Hepatic stellate cell (primary cell): ENCODE measurements at regions not wholly inside any gene's neighbourhood (a gene's known extent, or its start where the extent isn't known, plus 50 kb on each side); places are given as distances from the start of the nearest gene placed in this dataset.

Experiments
- DNase-seq: peaks from one replicate; pipeline ENCODE4 v3.0.0; 2011; ENCODE audit warnings: low spot score

GRCh38 chr10:70939441-70940003 is 51.2 kb upstream of the PCBD1 start:
- DNase-seq: no peak

DNA sequence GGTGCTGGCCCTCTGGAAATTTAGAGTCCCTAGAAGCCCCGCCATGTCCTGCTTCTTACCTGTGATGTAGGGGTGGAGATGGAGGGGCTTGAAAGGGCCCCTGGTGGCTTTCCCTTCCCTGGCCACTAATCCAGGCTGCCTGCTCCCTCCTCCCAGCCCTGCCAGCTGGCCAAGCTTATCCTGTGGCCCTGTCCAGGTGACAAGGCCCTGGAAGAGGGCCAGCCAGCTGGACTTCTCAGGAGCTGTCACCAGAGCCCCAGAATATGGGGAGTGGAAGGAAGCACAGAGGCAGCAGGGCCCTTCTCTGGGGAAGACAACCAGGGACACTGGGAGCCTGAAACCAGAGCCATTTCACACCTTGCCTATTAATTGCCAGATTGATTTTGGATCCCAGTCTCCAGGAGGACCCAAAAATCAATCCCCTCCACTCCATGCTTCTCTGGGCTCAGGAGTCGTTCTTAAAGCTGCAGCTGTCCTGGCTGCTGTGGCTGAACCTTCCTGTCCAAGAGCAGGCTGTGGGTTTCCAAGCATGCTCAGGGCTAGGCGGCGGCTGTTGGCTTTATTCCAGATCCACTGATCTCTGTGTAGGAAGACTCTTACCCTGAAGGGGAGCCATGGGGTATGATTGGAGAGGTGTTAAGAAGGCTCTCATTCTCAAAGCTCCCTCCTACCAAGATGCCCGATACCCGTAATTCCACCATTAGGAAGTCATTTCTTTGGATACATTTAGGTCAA is 52.6 kb upstream of the PCBD1 start:
- no peak for DNase-seq

- DNase-seq: no peak
These were observed 53.8 kb upstream of the PCBD1 start for GRCh38 chr10:70942125-70942524.

- no peak for DNase-seq
These were observed 54.4 kb upstream of the PCBD1 start for GRCh38 chr10:70942725-70943124.

GRCh38 chr10:70943249-70943648 is 54.9 kb upstream of the PCBD1 start:
- no peak for DNase-seq

GRCh38 chr10:70943841-70944466 is 55.6 kb upstream of the PCBD1 start:
- no peak for DNase-seq

DNA sequence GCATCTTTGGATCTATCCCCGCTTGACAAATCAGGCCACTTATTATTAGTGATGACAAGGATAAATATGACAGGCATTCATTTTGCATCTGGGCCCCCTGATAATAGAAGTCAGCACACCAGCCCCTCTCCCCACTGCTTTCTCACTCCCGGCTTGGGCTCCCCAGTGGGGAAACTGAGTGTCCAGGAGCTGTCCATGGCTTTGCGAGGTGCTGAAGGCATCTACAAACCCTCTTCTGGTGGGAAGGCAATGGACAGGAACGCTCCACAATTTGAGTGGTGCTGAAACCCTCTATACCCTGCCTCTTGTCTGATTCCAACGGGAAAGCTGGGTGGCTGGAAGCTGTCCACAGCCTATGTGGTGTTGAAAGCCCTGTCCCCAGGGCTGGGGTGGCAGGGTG is 61.7 kb upstream of the PCBD1 start:
- DNase-seq: no peak

- DNase-seq: no peak
These were observed 62.4 kb upstream of the PCBD1 start for GRCh38 chr10:70950801-70951200.

DNA sequence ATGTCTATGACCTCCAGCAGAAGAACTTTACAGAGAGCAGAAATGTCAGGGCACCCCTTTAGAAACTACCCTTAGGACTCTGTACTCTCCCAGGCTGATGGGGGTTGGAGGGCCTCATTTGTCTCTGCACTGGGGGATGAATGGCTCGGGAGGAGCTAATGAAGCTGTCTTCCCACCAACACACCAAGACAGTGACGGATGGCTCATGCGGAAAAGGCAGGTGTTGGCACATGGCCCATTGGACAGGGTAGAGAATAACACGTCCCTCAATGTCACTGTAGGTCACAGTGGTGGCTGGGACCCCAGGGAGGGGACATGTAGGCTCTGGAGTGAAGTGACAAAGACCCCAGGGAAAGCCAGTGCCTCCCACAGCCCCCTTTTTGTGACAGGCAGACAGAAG is 64.0 kb upstream of the PCBD1 start:
- DNase-seq: no peak

DNA sequence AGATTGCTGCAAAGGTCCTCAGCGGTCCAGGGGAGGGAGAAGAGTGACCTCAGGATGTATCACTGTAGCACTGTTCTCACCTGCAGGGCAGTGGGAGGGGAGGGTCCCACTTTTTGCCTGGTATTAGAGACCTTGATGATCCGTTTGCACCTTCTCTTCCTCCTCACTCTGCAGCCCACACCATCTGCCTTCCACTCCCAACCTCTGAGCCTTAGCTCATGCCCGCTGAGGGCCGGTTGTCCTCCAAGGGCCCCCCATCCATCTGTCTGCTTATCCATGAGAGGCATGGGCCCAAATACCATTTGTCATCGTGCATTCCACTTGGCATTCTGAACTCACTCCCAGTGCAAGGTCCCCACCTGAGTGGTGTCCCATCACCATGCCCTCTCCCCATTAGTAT is 64.6 kb upstream of the PCBD1 start:
- no peak for DNase-seq

- no peak for DNase-seq
These were observed 66.2 kb upstream of the PCBD1 start for GRCh38 chr10:70954381-70955176.

GRCh38 chr10:70956029-70956759 is 67.8 kb upstream of the PCBD1 start:
- DNase-seq: no peak

- DNase-seq: no peak
These were observed 70.0 kb upstream of the PCBD1 start for GRCh38 chr10:70958396-70958795.

- no peak for DNase-seq
These were observed 72.0 kb upstream of the PCBD1 start for GRCh38 chr10:70960316-70960715.

- DNase-seq: no peak
These were observed 72.6 kb upstream of the PCBD1 start for GRCh38 chr10:70960783-70961570.

- DNase-seq: no peak
These were observed 74.3 kb upstream of the PCBD1 start for GRCh38 chr10:70962686-70963085.

- DNase-seq: no peak
These were observed 74.9 kb upstream of the PCBD1 start for GRCh38 chr10:70963271-70963670.

- DNase-seq: no peak
These were observed 75.9 kb upstream of the PCBD1 start for GRCh38 chr10:70964245-70964644.

DNA sequence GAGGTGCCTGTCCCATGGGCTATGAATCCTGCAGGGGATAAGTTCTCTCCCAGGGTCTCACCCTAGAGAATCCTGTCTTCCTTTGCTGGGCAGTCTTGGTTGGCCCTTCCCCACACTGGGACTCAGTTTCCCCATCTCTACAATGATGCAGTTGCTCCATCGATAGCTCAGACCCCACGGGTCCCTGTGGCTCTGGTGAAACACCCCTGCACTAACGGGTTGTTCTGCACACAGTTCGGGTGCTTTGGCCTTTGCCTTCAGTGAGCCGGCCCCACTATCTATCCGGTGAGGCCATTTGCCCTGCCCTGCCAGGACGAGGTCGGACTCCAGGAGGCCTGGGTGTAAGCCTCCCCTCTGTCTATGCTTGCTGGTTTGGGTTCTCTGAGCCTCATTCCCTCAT is 76.5 kb upstream of the PCBD1 start:
- DNase-seq: no peak

DNA sequence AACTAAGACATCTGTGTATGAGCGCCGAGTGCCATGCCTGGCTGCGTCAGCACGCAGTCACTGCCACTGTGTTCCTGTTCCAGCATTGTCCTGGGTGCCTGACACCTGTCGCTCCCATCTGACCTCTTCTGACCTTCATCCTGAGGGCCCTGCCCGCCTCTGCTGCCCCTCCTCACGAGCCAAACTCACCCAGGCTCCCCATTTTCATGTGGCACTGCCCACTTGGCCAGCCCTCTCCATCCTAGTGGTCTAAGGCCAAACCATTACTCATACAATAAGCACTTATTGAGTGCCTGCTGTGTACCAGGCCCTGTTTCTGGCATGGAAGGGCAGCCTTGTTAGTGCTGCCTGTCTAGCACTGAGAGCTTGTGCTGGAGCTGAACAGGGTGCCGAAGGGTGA is 77.2 kb upstream of the PCBD1 start:
- DNase-seq: no peak
